Coronary artery (tissue), 2 donors: ENCODE measurements at regions not wholly inside any gene's neighbourhood (a gene's known extent, or its start where the extent isn't known, plus 50 kb on each side); places are given as distances from the start of the nearest gene placed in this dataset.

Experiments
- DNase-seq: peaks from one replicate; pipeline ENCODE4 v3.0.0-alpha.2; 2017; ENCODE audit warnings: low spot score
- H3K27ac ChIP-seq, 2 donors: fragments of 200-600 bp; sonication (generic); one replicate each; pipeline ENCODE4 v1.5.1; 2016 to 2019
- H3K4me3 ChIP-seq: fragments of 200-600 bp; sonication (generic); 2 replicates; pipeline ENCODE4 v1.5.1; 2016; ENCODE audit warnings: mild to moderate bottlenecking, moderate library complexity
- CTCF ChIP-seq: fragments of 200-600 bp; sonication (generic); IDR thresholded peaks from one replicate; pipeline ENCODE4 v1.5.1; 2019; ENCODE audit warnings: antibody characterized with exemption

GRCh38 chr15:95486224-95486623, 844.3 kb upstream of the NR2F2 start:
- TF ChIP-seq CTCF, result no peak
- Histone ChIP-seq H3K4me3 (no peak overlapping the region), H3K27ac (no peak overlapping the region)
- no peak for DNase-seq

- H3K27ac ChIP-seq, result no peak overlapping the region
- DNase-seq, result no peak
- TF ChIP-seq CTCF, result no peak
- H3K4me3 ChIP-seq, result no peak overlapping the region
Measured at GRCh38 chr15:95489103-95489502, 841.4 kb upstream of the NR2F2 start.

- no peak for DNase-seq
- no peak for TF ChIP-seq CTCF
- Histone ChIP-seq H3K4me3 (no peak overlapping the region), H3K27ac (no peak overlapping the region)
Measured at GRCh38 chr15:95492388-95493070, 838.0 kb upstream of the NR2F2 start.

GRCh38 chr15:95494971-95495541, 835.4 kb upstream of the NR2F2 start:
- TF ChIP-seq CTCF, result no peak
- DNase-seq, result no peak
- Histone ChIP-seq H3K27ac (peak overlapping the region; percentile 15 to 65), H3K4me3 (peak overlapping the region; percentile 53)

- DNase-seq, result no peak
- Histone ChIP-seq H3K4me3 (no peak overlapping the region), H3K27ac (no peak overlapping the region)
- TF ChIP-seq CTCF, result no peak
Measured at GRCh38 chr15:95497634-95498033, 832.9 kb upstream of the NR2F2 start.

- TF ChIP-seq CTCF, result no peak
- no peak for DNase-seq
- H3K27ac ChIP-seq, result no peak overlapping the region
- H3K4me3 ChIP-seq, result no peak overlapping the region
Measured at GRCh38 chr15:95498961-95499360, 831.5 kb upstream of the NR2F2 start.

GRCh38 chr15:95499397-95499796, 831.1 kb upstream of the NR2F2 start:
- H3K27ac ChIP-seq, result no peak overlapping the region
- TF ChIP-seq CTCF, result no peak
- DNase-seq, result no peak
- H3K4me3 ChIP-seq, result no peak overlapping the region
